Stimulated activated CD8-positive, alpha-beta memory T cell treated with anti-CD3 and anti-CD28 coated beads, Interleukin-7, amount 100 ng/mL, for 24 hours (primary cell): ENCODE measurements at regions not wholly inside any gene's neighbourhood (a gene's known extent, or its start where the extent isn't known, plus 50 kb on each side); places are given as distances from the start of the nearest gene placed in this dataset.
"Not testable (repeated sequence)": the region's sequence is repeated elsewhere in the genome, so short reads cannot be mapped to it uniquely, and the experiment has no call there.

Source experiments
- DNase-seq: peaks from one replicate; pipeline ENCODE4 v3.0.0-alpha.2; 2020; ENCODE audit warnings: low read depth

DNA sequence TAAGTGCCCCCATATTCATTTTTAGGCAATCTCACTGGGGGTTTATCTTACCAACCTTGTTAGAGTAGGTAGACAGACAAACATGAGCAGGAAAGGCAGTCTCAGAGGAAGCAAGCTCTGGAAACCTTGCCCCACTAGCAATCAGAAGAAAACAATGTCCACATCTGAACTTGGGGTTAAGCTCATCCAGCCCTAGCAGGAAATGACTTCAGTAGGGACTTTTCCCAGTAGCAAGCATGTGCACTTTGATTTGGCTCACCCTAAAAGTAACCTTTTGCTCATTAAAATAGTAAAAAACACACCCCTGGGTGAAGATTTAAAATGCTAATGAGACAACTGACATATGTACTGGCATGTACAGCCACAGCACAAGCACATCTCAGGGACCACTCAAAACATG lies 175.5 kb downstream of the AKAIN1 start:
- no peak for DNase-seq

DNA sequence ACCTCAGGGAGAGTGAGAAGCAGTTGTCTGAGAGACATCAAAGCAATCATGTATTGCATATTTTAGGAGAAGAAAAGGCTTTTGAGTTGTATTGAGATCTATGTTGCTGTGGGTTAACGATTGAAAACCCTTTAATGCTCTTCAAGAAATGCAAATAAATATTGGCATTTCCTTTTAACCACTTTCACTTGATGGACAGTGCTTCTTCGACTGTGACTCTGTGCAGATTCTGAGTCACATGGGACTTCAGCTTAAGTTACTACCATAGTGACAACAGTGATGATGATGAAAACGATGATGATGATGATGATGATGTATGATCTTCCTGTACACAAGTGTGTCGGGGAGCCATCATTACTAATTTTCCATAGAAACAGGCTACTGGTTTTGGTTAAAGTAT lies 181.8 kb downstream of the AKAIN1 start:
- DNase-seq, result no peak

DNA sequence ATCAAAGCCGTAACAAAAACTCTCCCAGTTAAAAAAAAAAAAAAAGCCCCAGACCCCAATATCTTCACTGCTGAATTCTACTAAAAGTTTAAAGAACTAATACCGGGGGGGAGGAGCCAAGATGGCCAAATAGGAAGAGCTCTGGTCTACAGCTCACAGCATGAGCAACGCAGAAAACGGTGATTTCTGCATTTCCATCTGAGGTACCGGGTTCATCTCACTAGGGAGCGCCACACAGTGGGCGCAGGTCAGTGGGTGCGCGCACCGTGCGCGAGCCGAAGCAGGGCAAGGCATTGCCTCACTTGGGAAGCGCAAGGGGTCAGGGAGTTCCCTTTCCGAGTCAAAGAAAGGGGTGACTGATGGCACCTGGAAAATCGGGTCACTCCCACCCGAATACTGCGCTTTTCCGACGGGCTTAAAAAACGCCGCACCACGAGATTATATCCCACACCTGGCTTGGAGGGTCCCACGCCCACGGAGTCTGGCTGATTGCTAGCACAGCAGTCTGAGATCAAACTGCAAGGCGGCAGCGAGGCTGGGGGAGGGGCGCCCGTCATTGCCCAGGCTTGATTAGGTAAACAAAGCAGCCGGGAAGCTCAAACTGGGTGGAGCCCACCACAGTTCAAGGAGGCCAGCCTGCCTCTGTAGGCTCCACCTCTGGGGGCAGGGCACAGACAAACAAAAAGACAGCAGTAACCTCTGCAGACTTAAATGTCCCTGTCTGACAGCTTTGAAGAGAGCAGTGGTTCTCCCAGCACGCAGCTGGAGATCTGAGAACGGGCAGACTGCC lies 192.8 kb downstream of the AKAIN1 start:
- DNase-seq, result not testable (repeated sequence)

DNA sequence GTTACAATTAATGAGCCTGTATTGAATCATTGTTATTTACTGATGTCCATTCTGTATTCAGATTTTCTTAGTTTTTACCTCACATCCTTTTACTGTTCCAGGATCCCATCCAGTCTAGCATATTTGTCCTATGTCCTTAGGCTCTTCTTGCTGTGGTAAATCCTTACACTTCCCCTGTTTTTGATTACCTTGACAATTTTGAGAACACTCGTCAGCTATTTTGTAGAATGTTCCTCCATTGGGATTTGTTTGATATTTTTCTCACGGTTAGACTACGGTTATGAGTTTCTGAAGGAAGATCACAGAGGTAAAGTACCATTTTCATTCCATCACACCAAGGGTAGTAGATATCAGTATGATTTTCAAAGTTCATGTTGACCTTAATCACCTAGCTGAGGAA lies 202.3 kb downstream of the AKAIN1 start:
- DNase-seq, result no peak

DNA sequence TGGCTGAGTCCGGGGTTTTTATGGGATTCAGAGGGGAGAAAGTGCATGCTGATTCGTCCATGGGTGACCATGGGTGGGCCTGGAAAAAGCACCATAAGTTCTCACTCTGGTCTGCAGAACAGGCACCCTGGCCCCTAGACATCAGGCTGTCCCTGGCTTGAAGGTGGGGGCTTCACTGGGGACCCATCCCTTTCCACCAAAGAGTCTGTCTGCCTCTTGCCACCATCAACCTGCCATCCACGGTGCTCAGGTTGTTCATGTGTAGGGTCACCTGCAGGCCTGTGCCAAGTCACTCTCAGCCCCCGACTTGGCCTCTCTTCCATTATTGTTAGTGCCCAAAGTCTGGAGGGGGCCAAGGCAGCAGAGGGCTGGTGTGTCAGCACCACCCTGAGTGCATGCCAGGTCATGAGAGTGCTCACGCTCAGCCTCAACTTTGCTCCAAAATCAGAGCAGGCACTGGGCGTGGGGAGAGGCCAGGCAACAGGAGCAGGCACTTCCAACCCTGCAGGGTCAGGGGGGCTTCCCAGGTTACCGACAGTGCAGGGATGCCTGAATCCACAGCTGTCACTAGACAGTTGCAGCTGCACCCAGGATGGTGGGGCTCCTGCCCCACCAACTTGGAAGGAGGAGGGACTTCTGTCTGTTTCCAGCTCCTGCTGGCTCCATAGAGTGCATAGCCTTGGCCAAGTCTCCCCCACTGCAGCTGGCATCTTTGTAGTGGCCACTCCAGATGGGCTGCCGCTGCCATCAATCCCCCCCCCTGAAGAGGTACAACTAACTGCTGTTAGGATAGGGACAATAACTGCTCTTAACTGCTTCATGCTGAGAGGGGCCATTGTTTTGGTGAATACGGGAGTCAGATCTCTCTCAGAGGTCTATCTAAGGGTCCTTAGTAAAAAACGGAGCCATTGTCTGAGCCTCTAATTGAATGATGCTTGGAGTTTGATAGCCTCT lies 209.3 kb downstream of the AKAIN1 start:
- DNase-seq, result no peak

DNA sequence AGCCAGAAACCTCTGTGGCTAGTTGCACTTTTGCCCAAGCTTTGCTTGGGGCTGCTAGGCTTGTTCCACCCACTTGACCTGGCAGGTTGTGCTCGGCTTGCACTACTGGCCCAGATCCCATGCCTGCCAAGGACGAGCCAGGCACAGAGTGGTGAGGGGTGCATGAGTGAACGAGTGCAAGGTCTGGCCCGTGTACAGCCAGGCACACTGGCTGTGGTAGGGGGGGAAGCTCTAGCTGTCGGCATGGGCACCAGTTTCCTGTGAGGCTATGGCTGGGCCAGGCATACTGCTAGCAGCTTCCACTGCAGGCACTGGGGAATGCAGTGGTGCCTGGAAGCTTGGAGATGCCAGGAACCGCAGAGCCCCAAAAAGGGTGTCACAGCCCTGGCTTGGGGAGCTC lies 210.4 kb downstream of the AKAIN1 start:
- no peak for DNase-seq

DNA sequence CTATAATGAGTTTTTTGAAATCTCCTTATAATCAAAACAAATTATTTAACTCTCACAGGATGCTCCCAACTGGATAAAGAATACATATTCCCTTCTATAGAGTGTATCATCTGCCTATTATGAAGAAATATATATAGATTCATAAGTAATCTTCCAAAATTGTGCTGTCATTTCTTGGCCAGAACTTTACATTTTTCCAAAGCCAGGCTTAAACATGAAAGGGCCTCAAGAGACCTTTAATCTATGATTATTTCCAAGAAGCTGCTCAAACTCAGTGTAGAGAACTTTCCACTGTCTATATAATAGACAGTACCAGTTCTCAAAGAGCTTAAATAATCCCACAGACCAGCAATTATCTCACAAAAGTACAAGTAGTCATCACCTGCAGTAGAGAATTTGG lies 211.0 kb downstream of the AKAIN1 start:
- DNase-seq, result no peak

DNA sequence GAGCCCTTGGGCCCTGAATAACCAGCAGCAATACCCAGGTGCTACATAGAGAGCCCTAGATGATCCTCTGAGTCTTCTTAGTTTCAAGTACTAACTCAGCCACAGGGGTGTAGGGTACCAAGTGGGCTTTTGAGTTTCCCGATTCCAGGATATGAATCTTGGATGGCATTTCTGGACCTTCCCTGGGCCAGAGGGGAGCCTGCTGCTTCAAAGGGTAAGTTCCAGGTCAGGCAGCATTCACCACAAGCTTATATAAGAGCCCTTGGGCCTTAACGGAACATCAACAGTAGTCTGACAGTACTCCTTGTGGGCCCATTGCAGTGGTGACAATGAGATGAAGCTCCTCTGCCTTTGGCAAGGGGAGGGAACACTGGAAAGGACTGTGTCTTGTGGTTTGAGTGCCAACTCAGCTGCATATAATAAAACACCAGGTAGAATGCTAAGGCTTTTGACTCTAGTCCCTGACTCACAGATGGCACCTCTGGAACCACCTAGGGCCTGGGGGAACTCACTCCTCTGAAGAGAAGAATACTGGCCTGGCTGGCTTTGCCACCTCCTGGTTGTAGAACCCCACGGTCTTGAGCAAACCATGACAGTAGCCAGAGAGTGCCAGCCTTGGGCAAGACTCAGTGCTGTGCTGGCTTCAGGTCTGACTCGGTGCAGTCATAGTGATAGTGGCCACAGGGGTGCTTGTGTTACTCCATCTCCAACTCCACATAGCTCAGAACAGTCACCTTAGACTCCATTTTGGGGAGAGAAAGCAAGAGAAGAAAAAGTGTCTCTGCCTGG lies 235.7 kb downstream of the AKAIN1 start:
- DNase-seq, result no peak

DNA sequence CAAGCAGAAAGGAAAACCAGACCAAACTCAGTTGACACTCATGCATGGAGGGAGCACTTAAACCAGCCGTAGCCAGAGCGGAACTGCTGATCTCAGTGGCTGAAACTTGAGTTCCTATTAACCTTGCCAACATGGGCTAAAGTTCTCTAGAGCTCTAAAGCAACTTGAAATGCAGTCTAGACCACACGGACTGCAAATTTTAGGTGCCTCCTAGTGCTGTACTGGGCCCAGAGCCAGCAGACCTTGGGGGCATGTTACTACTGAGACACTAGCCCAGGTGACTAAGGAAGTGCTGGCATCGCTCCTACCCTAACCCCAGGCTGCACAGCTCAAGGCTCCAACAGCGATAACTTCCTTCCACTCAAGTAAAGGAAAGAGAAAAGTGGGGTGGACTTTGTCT lies 236.5 kb downstream of the AKAIN1 start:
- DNase-seq, result no peak

DNA sequence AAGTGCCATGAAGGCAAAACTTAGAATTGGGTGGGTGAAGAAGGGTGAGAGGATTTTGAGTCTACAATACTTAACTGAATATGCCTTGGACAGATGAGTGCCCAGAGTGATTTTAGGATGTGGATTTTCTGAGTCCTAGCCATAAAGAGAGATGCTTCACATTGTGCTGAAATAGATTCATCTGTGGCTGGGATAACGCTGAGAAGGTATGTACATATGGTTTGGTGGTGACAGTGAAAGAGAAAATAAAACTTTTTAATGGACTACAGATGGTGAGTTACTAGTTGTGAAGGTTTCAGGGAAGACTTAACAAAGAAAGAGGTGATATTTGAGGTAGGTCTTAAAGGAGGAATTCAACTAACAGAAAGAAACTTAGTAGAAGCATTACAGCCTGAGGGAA lies 265.8 kb downstream of the AKAIN1 start:
- no peak for DNase-seq

DNA sequence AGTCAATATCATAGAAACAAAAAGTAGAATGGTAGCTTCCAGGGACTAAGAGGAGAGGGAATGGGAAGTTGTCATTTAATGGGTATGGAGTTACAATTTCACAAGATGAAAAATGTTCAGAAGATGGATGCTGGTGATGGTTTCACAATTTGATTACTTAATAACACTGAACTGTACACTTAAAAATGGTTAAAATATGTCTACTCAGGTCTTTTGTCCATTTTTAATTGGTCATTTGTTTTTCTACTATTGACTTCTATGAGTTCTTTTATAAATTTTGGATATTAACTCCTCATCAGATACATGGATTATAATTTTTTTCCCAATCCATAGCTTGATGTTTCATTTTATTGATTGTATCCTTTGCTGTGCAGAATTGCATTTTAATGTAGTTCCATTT lies 275.5 kb downstream of the AKAIN1 start:
- no peak for DNase-seq

DNA sequence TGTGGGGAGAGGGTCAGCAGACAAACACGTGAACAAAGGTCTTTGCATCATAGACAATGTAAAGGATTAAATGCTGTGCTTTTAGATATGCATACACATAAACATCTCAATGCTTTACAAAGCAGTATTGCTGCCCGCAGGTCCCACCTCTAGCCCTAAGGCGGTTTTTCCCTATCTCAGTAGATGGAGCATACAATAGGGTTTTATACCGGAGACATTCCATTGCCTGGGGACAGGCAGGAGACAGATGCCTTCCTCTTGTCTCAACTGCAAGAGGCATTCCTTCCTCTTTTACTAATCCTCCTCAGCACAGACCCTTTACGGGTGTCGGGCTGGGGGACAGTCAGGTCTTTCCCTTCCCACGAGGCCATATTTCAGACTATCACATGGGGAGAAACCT lies 279.5 kb downstream of the AKAIN1 start:
- not testable (repeated sequence) for DNase-seq

DNA sequence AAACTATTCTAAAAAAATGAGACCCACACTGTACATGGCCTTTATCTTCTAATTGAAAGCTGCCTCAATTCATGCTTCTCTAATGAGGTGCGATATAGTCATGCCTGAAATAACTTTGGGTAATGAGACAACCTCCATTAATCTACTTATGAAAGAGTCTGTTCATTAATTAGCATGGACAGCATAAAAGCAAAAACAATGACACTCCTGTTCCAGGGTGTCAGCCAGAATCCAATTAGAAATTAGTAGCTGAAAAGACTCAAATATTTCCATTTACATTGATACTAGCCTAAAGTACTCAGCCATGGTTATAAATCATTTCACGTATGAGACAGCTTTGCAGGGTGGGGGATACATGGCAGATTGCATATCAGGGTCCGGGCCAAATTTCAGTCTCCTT lies 288.7 kb downstream of the AKAIN1 start:
- no peak for DNase-seq

DNA sequence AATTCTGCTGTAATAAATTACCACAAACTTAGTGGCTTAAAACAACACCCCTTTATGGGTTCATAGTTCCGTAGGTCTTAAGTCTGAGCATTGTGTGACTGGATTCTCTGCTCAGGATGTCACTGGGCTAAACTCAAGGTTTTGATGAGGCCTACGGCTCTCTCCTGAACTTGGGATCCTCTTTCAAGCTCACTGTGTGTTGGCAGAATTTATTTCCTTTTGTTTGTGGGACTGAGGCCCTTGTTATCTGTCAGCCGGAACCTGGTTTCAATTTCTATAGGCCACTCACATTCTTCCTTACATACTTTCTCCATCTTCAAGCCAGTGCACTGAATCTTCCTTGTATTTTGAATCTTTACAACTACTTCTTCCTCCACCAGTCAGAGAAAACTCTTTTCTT lies 290.2 kb downstream of the AKAIN1 start:
- no peak for DNase-seq

DNA sequence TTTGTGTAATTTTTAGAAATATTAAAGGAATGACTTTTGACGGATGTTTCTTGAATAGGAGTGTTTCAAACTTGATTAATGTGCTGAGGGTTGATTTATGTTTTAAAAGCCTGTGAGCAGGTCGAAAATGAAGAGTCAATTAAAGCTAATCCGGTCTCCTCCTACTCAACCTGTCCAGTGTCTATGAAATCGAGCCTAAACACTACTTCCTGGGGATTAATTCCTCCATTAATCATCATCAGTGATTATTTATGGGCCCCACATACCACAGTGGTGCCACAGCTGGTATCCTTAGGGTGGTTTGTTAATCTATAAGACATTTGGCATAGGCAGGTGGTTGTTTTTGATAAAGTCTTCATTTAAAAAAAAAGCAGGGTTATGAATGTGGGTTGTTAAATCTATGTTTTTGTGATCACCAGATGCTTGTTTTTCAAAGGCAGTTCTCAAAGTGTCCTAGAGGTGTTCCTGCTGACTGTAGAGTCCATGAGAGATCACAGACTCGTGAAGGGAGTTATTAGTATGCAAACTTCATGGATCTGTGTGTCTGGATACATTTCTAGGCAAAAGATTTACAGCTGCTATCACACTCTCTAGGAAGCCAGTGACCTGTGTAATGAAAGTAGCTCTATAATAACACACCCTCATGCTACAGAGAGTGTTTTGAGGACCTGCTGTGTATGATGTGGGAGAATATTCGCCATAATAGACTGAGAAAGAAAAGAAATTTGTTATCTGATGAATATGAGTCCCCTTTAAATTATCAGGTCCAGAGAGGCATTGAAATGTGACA lies 308.6 kb downstream of the AKAIN1 start:
- DNase-seq, result no peak

DNA sequence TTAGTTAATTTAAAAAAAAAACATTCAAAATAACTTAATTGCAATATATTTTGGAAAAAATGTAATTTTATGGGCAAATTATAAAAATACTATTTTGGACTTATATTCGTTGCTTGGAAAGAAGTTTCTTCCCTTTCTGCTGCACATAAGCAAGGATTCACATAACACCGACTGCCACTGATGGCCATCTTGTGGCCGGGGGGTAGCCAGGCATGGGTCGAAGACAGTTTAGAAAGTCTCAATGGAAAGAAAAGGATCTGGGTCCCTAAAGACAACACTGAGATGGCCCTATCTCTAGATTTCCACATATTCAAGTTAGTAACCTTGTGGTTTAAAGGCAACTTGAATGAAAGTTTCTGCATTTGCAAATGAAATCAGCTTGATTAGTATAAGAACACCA lies 318.6 kb downstream of the AKAIN1 start:
- no peak for DNase-seq

DNA sequence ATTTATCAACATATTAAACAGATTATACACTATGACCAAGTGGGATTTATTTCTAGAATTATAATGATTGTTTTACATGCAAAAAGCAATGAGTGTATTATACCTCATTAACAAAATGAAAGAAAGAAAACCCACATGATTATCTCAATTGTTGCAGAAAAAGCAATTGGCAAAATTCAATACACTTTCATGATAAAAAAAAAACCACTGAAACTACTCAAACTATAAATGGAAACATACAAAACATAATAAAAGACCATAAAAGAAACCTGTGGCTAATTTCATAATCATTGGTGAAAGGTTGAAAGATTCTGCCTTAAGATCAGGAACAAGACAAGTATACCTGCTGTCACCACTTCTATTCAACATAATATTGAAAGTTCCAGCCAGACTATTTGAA lies 325.9 kb downstream of the AKAIN1 start:
- no peak for DNase-seq

DNA sequence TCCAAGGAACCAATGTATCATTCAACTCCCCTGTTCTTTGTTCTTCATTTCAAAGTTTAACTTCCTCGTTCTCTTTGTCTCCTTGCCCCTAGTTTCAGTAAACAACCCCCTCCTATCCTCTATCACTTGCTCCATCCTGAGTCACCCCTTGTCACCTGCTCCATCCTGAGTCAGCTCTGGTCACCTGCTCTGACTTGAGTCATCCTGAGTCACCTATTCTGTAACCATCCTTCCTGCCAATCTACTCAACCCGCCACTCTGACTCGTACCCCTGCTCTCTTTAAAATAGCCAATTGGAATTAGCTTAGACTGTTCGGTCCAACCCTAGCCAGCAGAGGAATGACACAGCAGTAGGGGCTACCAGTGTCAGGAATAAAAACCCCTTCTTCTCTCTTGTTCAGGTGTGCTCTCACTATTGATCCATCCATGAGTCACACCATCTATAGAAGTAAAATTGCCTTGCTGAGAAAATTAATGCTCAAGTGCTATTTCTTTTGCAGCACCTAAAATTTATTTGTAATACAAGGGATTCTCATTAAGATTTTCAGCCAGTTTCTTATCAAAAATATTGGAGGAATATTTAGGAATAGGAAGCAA lies 326.8 kb downstream of the AKAIN1 start:
- DNase-seq, result no peak

DNA sequence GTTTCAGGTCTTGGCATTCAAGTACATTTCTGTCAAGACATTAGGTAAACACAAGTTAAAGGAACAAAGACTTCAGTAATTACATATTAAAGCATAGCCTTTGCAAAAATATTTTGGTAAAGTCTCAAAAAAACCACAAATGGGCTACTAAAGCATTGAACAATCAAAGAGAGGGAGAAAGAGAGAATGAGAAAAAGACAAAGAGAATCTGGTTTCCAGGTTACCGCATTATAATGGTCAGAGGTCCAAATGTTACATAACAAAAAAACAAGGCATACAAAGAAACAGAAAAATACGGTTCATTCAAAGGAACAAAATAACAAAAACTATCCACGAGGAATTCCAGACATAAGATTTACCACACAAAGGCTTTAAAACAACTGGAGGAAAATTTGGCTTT lies 327.9 kb downstream of the AKAIN1 start:
- DNase-seq, result no peak

DNA sequence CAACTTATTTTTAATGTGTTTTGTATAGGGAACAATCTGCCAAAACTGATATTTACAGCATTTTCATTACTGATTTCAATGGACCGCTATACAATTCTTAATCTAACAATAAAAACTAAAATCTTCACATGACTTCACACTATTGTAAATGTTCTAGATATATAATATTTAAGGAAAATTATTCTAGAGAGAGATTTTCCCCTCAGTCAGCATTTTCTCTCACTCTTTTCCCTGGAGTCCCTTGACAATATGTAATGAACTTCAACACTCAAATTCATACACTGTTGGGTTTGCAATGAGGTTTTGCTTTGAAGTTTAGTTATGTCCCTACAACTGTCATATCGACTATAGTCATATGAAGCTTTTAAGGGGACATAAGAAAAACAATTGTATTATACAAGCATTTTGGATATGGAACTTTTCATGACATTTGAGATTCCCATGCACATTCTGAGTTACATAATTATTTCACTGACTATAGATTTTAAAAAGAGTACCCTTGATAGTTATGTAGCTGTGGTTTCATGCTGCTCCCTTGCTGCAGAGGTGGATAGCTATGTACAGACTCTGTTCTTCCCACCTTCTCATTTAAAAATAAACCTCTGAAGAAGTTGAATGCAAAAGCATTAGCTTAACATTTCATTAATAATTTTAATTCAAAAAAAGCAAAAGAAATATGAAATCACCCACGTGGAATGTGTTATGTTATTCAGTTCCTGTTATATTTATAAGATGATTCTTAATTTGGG lies 338.5 kb downstream of the AKAIN1 start:
- no peak for DNase-seq

DNA sequence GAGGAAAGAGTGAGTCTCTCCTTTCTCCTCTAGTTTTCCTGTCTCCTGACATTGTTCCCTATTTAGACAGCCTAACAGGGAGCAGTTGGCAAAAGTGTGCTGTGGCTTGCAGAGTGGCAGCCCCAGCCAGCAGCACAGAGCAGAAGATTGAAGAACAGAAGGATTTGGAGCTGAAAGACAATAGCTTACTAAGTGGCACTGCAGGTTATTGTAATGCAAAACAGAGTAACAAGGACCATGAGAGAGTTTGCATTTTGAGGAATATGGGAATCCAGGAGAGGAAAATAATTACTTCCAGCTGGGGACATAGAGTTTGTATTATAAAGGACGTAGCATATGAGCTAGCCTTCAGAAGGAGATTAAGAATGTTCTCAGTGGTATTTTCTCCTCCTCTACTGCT lies 342.4 kb downstream of the AKAIN1 start:
- no peak for DNase-seq
